Tibial nerve (tissue), 4 donors: ENCODE measurements at regions not wholly inside any gene's neighbourhood (a gene's known extent, or its start where the extent isn't known, plus 50 kb on each side); places are given as distances from the start of the nearest gene placed in this dataset.

Source experiments
- DNase-seq, 2 donors: peaks; one replicate each; pipeline ENCODE4 v3.0.0-alpha.2; 2019; ENCODE audit warnings: low spot score in 2 of 2
- H3K27ac ChIP-seq, 4 donors: fragments of 200-600 bp; sonication (generic) in 3 of 4; one replicate each; pipeline ENCODE4 v1.5.1; 2017 to 2019; ENCODE audit warnings: mild to moderate bottlenecking in 1 of 4
- H3K27me3 ChIP-seq, 2 donors: fragments of 200-600 bp; sonication (generic) in 1 of 2; one replicate each; pipeline versions ENCODE4 v1.5.1 to v1.6.0; 2017 to 2019
- H3K36me3 ChIP-seq, 3 donors: fragments of 200-600 bp; sonication (generic); one replicate each; pipeline ENCODE4 v1.5.1; 2018 to 2019
- H3K4me1 ChIP-seq, 4 donors: fragments of 200-600 bp; sonication (generic) in 3 of 4; one replicate each; pipeline ENCODE4 v1.5.1; 2017 to 2019
- H3K4me3 ChIP-seq, 4 donors: fragments of 200-600 bp; sonication (generic) in 3 of 4; one replicate each; pipeline ENCODE4 v1.5.1; 2017 to 2019; ENCODE audit warnings: mild to moderate bottlenecking in 1 of 4, moderate library complexity in 1 of 4
- H3K9me3 ChIP-seq, 4 donors: fragments of 200-600 bp; sonication (generic) in 3 of 4; one replicate each; pipeline ENCODE4 v1.5.1; 2017 to 2019
- EP300 ChIP-seq, 2 donors: sonication (generic); formaldehyde crosslinking; IDR thresholded peaks; one replicate each; pipeline ENCODE4 v1.6.1; 2017; ENCODE audit warnings: antibody characterized with exemption in 2 of 2, mild to moderate bottlenecking in 1 of 2
- POLR2A ChIP-seq, 2 donors: fragments of 450-650 bp; IDR thresholded peaks; one replicate each; pipeline ENCODE4 v1.6.1; 2017; ENCODE audit warnings: antibody characterized with exemption in 2 of 2, mild to moderate bottlenecking in 2 of 2, moderate library complexity in 2 of 2
- WGBS, 2 donors: methylation state at CpG; one replicate each; pipeline ENCODE4 v1.1.5; 2018; 5-methylcytosine and 5-hydroxymethylcytosine counted together
- TF ChIP-seq, protein P1 (sequence below), 5 experiments: fragments of 200-600 bp in 3 of 5; fragments of 450-650 bp in 2 of 5; sonication (generic) in 3 of 5; IDR thresholded peaks; one replicate each; pipeline ENCODE4 v1.5.1; 2016 to 2019; ENCODE audit warnings: antibody characterized with exemption in 5 of 5, mild to moderate bottlenecking in 3 of 5, moderate library complexity in 2 of 5

DNA sequence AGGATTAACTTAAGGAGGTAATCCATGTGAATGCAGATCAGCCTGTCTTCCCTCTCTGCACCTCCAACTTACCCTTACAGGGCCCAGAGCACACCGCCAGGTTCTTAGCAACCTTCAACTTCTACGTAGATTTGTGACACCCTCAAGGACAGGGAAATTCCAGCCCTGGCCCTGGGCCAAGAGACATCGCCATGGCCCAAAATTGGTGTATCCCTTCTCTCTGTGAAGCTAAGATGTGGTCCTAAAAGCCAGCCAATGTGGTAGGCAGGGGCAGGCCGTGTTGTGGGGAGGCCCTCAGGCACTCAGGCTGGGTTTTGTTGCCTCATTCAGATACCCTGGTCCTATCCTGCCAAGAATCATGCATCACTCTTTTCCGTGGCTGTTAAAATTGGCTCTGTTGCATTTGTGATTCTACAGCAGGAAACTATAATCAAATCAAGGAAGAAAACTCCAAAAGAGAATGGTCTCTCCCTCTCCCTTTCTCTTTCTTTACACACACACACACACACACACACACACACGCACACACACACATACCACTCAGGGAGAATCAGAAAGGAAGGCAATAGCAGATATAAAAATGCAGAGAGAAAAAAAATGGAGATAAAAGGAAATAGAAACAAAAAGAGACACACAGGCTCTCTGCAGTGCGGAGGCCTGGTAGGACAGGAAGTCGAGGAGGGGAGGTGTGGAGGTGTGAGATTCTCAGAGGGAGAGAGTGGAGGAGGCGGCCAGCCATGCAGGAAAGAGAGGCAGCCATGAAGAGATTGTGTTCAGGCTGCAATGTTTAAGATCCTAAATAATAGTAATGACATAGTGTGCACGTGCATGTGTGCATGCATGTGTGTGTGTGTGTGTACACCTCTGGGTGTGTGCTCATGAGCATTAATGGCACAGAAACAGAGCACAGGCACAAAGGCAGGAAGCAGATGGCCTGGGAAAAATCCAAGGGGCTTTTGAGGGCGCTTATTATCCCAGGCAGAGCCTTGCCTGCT is 201.8 kb upstream of the LRFN2 start:
- TF ChIP-seq, protein P1, sequence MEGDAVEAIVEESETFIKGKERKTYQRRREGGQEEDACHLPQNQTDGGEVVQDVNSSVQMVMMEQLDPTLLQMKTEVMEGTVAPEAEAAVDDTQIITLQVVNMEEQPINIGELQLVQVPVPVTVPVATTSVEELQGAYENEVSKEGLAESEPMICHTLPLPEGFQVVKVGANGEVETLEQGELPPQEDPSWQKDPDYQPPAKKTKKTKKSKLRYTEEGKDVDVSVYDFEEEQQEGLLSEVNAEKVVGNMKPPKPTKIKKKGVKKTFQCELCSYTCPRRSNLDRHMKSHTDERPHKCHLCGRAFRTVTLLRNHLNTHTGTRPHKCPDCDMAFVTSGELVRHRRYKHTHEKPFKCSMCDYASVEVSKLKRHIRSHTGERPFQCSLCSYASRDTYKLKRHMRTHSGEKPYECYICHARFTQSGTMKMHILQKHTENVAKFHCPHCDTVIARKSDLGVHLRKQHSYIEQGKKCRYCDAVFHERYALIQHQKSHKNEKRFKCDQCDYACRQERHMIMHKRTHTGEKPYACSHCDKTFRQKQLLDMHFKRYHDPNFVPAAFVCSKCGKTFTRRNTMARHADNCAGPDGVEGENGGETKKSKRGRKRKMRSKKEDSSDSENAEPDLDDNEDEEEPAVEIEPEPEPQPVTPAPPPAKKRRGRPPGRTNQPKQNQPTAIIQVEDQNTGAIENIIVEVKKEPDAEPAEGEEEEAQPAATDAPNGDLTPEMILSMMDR (IDR thresholded peaks at IDR 0.05) = no peak
- TF ChIP-seq POLR2A (IDR thresholded peaks at IDR 0.05) (no peak), EP300 (IDR thresholded peaks at IDR 0.05) (no peak)
- 47 to 48% methylated on average over 10 to 11 of the region's 11 CpGs for WGBS, 2 donors
- Histone ChIP-seq H3K27ac (no peak overlapping the region), H3K4me3 (no peak overlapping the region), H3K36me3 (no peaks in the 10 kb centered on the region), H3K27me3 (no peaks in the 10 kb centered on the region), H3K4me1 (no peaks in the 10 kb centered on the region), H3K9me3 (no peaks in the 10 kb centered on the region)
- no peak for DNase-seq

DNA sequence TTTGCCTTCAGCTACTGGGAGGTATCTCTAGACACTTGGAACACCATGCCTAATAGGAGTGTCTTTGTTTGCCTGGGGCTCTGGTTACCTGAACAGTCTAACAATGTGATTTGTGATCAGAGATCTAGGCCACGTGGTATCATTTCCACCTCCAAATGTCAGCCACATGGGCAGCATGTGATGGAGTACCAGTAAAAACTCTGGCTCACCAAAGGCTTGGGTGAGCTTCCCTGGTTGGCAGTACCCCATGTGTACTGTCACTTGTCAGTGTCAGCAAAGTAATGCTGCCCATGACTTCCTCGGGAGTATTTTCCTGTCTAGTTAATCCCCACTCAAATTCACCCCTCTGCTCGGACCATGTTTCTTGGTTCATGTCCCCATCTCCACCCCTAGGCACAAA is 195.2 kb upstream of the LRFN2 start:
- Histone ChIP-seq H3K27ac (no peak overlapping the region), H3K36me3 (no peaks in the 10 kb centered on the region), H3K9me3 (no peaks in the 10 kb centered on the region), H3K4me1 (no peaks in the 10 kb centered on the region), H3K27me3 (no peaks in the 10 kb centered on the region), H3K4me3 (no peak overlapping the region)
- TF ChIP-seq EP300 (IDR thresholded peaks at IDR 0.05) (no peak), POLR2A (IDR thresholded peaks at IDR 0.05) (no peak)
- TF ChIP-seq, protein P1 (IDR thresholded peaks at IDR 0.05) = no peak
- WGBS, 2 donors = 77 to 87% methylated on average over 3 of the region's 3 CpGs
- DNase-seq = no peak

DNA sequence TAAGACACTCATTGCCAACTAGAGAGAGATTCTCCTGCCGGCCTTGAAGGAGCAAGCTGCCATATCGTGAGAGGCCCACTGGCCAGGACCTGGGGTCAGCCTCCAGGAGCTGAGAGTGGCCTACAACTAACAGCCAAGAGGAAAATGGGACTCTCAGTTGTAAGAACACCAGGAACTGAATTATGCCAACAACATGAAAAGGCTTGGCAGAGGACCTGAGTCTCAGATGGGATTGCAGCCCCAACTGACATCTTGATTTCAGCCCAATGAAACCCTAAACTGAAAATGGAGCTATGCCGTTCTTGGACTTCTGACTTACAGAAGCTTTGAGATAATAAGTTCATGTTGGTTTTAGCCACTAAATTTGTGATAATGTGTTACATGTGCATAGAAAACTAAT is 193.5 kb upstream of the LRFN2 start:
- H3K27me3 ChIP-seq = no peaks in the 10 kb centered on the region
- TF ChIP-seq EP300 (IDR thresholded peaks at IDR 0.05) (no peak), POLR2A (IDR thresholded peaks at IDR 0.05) (no peak)
- TF ChIP-seq, protein P1 (IDR thresholded peaks at IDR 0.05) = no peak
- H3K36me3 ChIP-seq = no peaks in the 10 kb centered on the region
- no peaks in the 10 kb centered on the region for H3K9me3 ChIP-seq
- no peak overlapping the region for H3K4me3 ChIP-seq
- no peak for DNase-seq
- H3K27ac ChIP-seq = no peak overlapping the region
- H3K4me1 ChIP-seq = no peaks in the 10 kb centered on the region
- 82 to 86% methylated on average over 3 of the region's 3 CpGs for WGBS, 2 donors

DNA sequence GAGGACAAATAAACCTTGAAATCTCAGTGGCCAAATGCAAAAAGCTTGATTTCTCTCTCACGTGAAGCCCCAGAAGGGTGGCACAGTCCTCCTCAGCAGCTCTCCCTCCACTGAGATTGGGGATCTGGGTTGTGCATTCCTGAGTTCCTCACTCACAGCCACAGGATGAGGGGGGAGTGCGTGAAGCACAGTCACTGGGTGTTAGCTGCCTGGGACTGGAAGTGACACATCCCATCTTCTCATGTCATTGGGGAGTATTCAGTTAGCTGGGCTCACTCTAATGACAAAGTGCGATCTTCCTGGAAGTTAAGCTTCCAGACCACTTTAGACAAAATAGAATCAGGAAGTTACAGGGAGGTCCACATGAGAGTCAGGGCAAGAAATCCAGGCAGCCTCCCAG is 192.2 kb upstream of the LRFN2 start:
- no peaks in the 10 kb centered on the region for H3K9me3 ChIP-seq
- H3K36me3 ChIP-seq = no peaks in the 10 kb centered on the region
- TF ChIP-seq POLR2A (IDR thresholded peaks at IDR 0.05) = no peak
- TF ChIP-seq, protein P1 (IDR thresholded peaks at IDR 0.05) = no peak
- no peak for TF ChIP-seq EP300 (IDR thresholded peaks at IDR 0.05)
- WGBS, 2 donors = 75 to 76% methylated on average over 3 of the region's 3 CpGs
- DNase-seq = no peak
- no peak overlapping the region for H3K4me3 ChIP-seq
- H3K4me1 ChIP-seq = no peaks in the 10 kb centered on the region
- H3K27ac ChIP-seq = no peak overlapping the region
- no peaks in the 10 kb centered on the region for H3K27me3 ChIP-seq

DNA sequence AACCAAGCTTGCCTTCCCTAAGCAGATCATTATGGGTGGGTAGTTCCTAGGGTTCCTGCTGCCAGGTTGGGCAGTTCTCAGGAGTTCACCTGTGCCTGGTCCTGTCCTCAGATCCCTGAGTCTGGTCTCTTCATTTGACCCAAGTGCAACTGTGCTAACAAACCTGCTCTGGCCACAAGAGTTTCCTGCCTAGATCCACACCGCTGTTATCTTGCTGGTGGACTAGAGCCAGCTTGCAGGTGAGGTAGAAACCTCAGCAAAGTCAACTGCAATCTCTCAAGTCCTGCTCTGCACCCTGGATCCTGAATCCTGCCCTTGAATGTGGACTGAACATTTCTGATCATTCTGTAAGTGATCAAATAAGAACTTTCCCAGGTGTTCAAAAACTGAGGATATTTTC is 191.8 kb upstream of the LRFN2 start:
- no peak overlapping the region for H3K27ac ChIP-seq
- H3K4me3 ChIP-seq = no peak overlapping the region
- H3K4me1 ChIP-seq = no peaks in the 10 kb centered on the region
- 79 to 86% methylated on average over 1 of the region's 1 CpG for WGBS, 2 donors
- DNase-seq = no peak
- H3K9me3 ChIP-seq = no peaks in the 10 kb centered on the region
- TF ChIP-seq EP300 (IDR thresholded peaks at IDR 0.05) = no peak
- TF ChIP-seq POLR2A (IDR thresholded peaks at IDR 0.05) = no peak
- TF ChIP-seq, protein P1 (IDR thresholded peaks at IDR 0.05) = no peak
- H3K27me3 ChIP-seq = no peaks in the 10 kb centered on the region
- H3K36me3 ChIP-seq = no peaks in the 10 kb centered on the region
